WI38 (cell line): ENCODE measurements at regions not wholly inside any gene's neighbourhood (a gene's known extent, or its start where the extent isn't known, plus 50 kb on each side); places are given as distances from the start of the nearest gene placed in this dataset.
"Not testable (repeated sequence)": the region's sequence is repeated elsewhere in the genome, so short reads cannot be mapped to it uniquely, and the experiment has no call there.

Experiments
- H3K4me3 ChIP-seq: 2 replicates; pipeline ENCODE4 v1.5.1; 2011; ENCODE audit warnings: low read depth, mild to moderate bottlenecking, control low read depth, low read length
- TF ChIP-seq, protein P1 (sequence below): IDR thresholded peaks from 2 replicates; pipeline ENCODE4 v1.5.1; 2012; ENCODE audit warnings: low read depth, mild to moderate bottlenecking, control low read depth, low read length

DNA sequence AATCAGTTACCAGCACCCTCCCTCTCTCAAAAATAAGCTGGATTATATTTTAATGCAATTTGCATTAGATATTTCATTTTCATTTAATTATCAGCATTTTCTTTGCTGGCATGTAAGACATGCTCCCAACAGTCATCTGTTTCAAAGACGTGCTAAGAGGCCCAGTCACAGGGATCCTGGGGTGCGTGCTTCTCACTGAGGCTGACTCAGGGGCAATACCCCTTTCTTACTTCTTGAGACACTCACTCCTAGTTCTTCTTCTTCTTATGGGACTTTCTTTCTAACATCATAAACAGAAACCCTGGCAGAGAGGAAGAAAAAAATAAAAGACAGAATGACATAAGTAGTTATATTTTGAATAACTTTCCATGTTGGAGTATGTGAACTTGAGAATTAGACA, 372.1 kb upstream of the MEX3C start:
- no peak overlapping the region for H3K4me3 ChIP-seq
- TF ChIP-seq, protein P1, sequence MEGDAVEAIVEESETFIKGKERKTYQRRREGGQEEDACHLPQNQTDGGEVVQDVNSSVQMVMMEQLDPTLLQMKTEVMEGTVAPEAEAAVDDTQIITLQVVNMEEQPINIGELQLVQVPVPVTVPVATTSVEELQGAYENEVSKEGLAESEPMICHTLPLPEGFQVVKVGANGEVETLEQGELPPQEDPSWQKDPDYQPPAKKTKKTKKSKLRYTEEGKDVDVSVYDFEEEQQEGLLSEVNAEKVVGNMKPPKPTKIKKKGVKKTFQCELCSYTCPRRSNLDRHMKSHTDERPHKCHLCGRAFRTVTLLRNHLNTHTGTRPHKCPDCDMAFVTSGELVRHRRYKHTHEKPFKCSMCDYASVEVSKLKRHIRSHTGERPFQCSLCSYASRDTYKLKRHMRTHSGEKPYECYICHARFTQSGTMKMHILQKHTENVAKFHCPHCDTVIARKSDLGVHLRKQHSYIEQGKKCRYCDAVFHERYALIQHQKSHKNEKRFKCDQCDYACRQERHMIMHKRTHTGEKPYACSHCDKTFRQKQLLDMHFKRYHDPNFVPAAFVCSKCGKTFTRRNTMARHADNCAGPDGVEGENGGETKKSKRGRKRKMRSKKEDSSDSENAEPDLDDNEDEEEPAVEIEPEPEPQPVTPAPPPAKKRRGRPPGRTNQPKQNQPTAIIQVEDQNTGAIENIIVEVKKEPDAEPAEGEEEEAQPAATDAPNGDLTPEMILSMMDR: no peak

DNA sequence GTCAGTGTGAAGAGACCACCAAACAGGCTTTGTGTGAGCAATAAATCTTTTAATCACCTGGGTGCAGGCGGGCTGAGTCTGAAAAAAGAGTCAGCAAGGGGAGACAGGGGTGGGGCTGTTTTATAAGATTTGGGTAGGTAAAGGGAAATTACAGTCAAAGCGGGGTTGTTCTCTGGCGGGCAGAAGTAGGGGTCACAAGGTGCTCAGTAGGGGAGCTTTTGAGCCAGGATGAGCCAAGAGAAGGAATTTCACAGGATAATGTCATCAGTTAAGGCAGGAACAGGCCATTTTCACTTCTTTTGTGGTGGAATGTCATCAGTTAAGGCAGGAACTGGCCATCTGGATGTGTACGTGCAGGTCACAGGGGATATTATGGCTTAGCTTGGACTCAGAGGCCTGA, 372.6 kb upstream of the MEX3C start:
- H3K4me3 ChIP-seq: not testable (repeated sequence)

DNA sequence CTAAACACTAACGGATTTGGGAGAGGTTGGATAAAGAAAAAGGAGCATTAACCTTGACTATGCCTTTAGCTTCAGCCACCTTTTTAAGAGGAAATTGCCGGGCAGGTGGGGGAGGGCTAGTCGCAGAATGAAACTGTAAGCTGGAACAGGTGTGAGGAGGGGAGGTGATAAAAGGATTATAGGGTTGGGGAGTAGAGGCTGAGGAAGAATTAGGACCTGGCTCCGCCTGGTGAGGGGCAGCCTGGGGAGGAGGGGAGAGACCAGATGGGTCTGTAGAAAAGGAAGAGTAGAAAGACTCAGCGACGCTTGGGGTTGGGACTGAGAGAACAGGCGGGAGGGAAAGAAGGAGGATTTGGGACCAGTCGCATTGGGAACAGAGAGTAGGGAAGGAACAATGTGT, 376.4 kb upstream of the MEX3C start:
- not testable (repeated sequence) for H3K4me3 ChIP-seq

DNA sequence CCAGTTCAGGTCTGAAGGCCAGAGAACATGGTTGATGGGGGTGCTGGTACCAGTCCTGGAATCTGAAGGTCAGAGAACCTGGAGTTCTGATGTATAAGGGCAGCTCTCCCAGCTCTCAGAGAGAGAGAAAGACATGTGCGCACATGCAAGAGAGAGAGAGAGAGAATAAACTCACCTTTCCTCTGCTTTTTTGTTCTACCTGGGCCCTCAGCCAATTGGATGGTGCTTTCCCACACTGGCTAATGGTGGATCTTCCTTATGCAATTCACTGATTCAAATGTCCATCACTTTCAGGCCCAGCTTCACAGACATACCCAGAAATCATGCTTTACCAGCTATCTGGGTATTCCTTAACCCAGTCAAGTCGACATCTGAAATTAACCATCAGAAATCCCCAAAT, 377.7 kb upstream of the MEX3C start:
- H3K4me3 ChIP-seq: no peak overlapping the region
- TF ChIP-seq, protein P1: no peak

DNA sequence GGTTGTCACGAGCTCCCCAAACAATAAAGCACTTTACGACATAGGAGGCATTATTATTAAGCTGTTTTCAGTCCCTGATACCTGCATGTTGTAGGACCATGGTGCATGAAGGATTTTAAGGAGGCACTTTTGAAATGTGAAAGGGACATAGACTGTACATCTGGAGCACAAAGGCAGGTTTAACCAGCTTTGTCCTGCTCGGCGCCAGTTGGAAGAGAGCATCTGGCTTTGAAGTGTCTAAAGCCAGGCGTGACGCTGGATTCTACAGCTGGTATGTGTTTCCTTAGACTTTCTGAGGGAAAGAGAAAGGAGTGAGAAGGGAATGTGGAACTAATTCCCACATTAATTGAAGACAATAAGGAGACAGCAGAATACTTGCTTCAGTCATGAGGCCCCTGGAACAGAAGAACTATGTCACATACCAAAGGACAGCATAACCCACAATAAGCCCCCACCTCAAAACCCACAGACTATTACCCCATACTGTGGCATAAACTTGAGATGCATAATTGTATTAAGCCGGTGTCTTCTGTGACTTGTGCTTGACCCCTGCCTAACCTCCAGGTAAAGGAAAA, 381.0 kb upstream of the MEX3C start:
- TF ChIP-seq, protein P1: no peak
- no peak overlapping the region for H3K4me3 ChIP-seq

DNA sequence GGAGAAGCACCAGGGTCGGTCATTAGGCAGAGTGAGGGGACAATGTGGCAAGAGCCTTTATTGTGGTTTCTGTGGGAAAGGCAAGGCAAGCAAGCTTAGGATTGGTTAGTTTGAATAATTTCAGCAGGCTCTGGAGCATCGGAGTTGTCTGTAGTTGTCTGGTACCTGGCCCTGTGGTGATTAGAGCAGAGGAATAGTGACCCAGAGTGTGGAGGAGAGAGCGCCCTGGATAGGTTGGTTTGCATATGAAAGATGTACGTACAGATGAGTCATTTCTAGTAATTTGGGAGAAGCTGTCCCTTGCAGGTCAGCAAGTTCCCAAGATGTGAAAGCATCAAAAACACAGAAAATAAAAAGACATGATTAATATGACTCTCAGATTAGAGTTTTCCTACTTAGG, 383.1 kb upstream of the MEX3C start:
- TF ChIP-seq, protein P1: no peak
- no peak overlapping the region for H3K4me3 ChIP-seq

DNA sequence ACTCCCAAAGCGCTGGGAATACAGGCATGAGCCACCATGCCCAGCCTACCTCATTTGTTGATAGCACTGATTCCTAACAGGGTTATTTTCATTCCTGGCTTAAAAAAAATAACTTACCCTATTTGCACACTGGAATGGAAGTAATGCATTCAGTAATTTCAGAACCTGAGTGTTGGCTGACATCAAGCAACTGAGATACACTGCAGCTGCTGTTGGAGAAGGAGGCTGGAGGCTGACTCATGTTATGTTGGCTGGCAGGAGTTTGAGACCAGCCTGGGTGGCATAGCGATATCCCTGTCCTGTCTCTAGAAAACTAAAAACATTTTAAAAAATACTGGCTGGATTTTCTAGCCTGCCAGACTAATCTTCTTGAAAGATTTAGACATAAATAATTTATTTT, 385.1 kb upstream of the MEX3C start:
- TF ChIP-seq, protein P1: no peak
- H3K4me3 ChIP-seq: no peak overlapping the region

DNA sequence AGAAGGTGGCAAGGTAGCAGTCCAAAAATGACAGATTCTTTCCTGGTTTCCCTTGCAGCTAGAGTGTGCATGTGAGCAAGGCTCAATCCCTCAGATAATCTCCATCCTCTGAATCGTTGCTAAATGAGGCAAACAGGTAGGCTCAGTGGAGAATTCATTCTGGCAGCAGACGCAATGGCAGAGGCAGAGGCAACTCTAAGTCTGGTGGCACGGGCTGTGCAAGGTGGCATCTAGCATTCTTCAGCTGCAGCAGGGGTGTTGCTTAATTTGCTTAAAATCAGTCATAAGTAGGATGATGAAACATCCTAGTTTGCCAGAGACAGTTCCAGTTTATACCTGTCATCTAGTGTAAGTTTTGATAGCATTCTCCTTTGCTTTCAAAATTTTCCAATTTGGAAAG, 391.1 kb upstream of the MEX3C start:
- no peak overlapping the region for H3K4me3 ChIP-seq
- TF ChIP-seq, protein P1: no peak

DNA sequence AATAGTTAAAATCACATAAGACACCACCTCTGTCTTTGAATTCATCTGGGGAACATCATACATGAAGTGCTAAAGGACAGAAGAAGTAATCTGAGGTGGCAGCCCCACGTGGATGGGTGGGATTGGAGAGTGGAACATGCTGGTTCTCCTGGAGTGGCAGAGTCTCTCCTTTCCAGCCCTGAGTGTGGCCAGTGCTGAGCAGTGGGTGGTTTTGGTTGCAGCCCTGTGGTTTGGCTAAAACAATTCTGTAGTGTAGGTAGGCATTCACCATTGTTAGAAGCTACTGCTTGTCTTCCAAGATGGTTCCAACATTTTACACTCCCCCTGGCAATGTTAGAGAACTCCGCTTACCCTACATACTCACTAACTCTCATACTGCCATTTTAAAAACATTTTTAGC, 396.4 kb upstream of the MEX3C start:
- TF ChIP-seq, protein P1: no peak

More for the DNA sequence above, 396.4 kb upstream of the MEX3C start:
- H3K4me3 ChIP-seq: no peak overlapping the region
